Trophoblast cell (in vitro differentiated cells and primary cell): ENCODE measurements at regions not wholly inside any gene's neighbourhood (a gene's known extent, or its start where the extent isn't known, plus 50 kb on each side); places are given as distances from the start of the nearest gene placed in this dataset.
A peak's percentile ranks its signal among the peaks of the same experiment; 100 is the strongest.

ENCODE experiments used
- DNase-seq, 2 donors: peaks; one replicate each; pipeline ENCODE4 v3.0.0-alpha.2; 2016
- H2AFZ ChIP-seq: 2 replicates; pipeline ENCODE4 v1.6.1; 2013; ENCODE audit warnings: low read length, moderate library complexity, mild to moderate bottlenecking; ENCODE audit not compliant: insufficient read depth, poor library complexity
- H2AK5ac ChIP-seq: 2 replicates; pipeline ENCODE4 v1.6.1; 2013; ENCODE audit warnings: mild to moderate bottlenecking, low read length
- H2BK120ac ChIP-seq: 2 replicates; pipeline ENCODE4 v1.6.1; 2013; ENCODE audit warnings: low read length, mild to moderate bottlenecking, moderate library complexity; ENCODE audit not compliant: insufficient read depth, poor library complexity
- H2BK12ac ChIP-seq: 2 replicates; pipeline ENCODE4 v1.6.1; 2013; ENCODE audit warnings: mild to moderate bottlenecking, low read length, moderate library complexity
- H2BK5ac ChIP-seq: 2 replicates; pipeline ENCODE4 v1.6.1; 2013; ENCODE audit warnings: low read length, low read depth, moderate library complexity, mild to moderate bottlenecking; ENCODE audit not compliant: poor library complexity
- H3K14ac ChIP-seq: 2 replicates; pipeline ENCODE4 v1.6.1; 2013; ENCODE audit warnings: mild to moderate bottlenecking, low read length
- H3K18ac ChIP-seq: 2 replicates; pipeline ENCODE4 v1.6.1; 2013; ENCODE audit warnings: mild to moderate bottlenecking, low read length
- H3K23ac ChIP-seq: 2 replicates; pipeline ENCODE4 v1.6.1; 2013; ENCODE audit warnings: low read length
- H3K27ac ChIP-seq: 2 replicates; pipeline ENCODE4 v1.5.1; 2013; ENCODE audit warnings: low read depth, mild to moderate bottlenecking, inconsistent platforms, low read length, moderate library complexity
- H3K27me3 ChIP-seq: 2 replicates; pipeline ENCODE4 v1.6.1; 2013; ENCODE audit warnings: inconsistent platforms, mild to moderate bottlenecking, low read length, moderate library complexity; ENCODE audit not compliant: insufficient read depth
- H3K36me3 ChIP-seq, 2 experiments: 1 replicate in 1 of 2; 2 replicates in 1 of 2; pipeline ENCODE4 v1.6.1; 2013; ENCODE audit warnings: low read length in 2 of 2, mild to moderate bottlenecking in 2 of 2, moderate library complexity in 1 of 2; ENCODE audit not compliant: insufficient read depth in 2 of 2, control insufficient read depth in 1 of 2
- H3K4ac ChIP-seq: 2 replicates; pipeline ENCODE4 v1.6.1; 2013; ENCODE audit warnings: low read depth, mild to moderate bottlenecking, low read length, moderate library complexity
- H3K4me1 ChIP-seq, 2 experiments: 1 replicate in 1 of 2; 2 replicates in 1 of 2; pipeline ENCODE4 v1.6.1; 2013; ENCODE audit warnings: low read length in 2 of 2, mild to moderate bottlenecking in 2 of 2, moderate library complexity in 1 of 2; ENCODE audit not compliant: insufficient read depth in 2 of 2, control insufficient read depth in 1 of 2
- H3K4me2 ChIP-seq: 2 replicates; pipeline ENCODE4 v1.6.1; 2013; ENCODE audit warnings: inconsistent platforms, mild to moderate bottlenecking, low read length, moderate library complexity
- H3K4me3 ChIP-seq: 2 replicates; pipeline ENCODE4 v1.5.1; 2013; ENCODE audit warnings: mild to moderate bottlenecking, low read depth, low read length, inconsistent platforms
- H3K79me1 ChIP-seq: one replicate; pipeline ENCODE4 v1.6.1; 2013; ENCODE audit warnings: low read length
- H3K79me2 ChIP-seq: 2 replicates; pipeline ENCODE4 v1.6.1; 2013; ENCODE audit warnings: low read length, mild to moderate bottlenecking; ENCODE audit not compliant: control insufficient read depth, insufficient read depth, poor library complexity
- H3K9ac ChIP-seq: 2 replicates; pipeline ENCODE4 v1.6.1; 2013; ENCODE audit warnings: mild to moderate bottlenecking, low read length
- H3K9me3 ChIP-seq: 2 replicates; pipeline ENCODE4 v1.6.1; 2013; ENCODE audit warnings: low read depth, mild to moderate bottlenecking, control low read depth, inconsistent platforms, low read length; ENCODE audit not compliant: insufficient read depth
- H4K12ac ChIP-seq: 2 replicates; pipeline ENCODE4 v1.6.1; 2013; ENCODE audit warnings: low read depth, mild to moderate bottlenecking, low read length, moderate library complexity
- H4K8ac ChIP-seq: 2 replicates; pipeline ENCODE4 v1.6.1; 2013; ENCODE audit warnings: low read depth, mild to moderate bottlenecking, low read length, moderate library complexity
- H4K91ac ChIP-seq: one replicate; pipeline ENCODE4 v1.6.1; 2013; ENCODE audit warnings: low read depth, mild to moderate bottlenecking, low read length, moderate library complexity
- WGBS: extraction: QIAGEN DNeasy Blood & Tissue Kit; methylation state at CpG from one replicate; pipeline ENCODE4 v1.1.7; 2013; ENCODE audit warnings: missing lambda C conversion rate; ENCODE audit not compliant: insufficient read length, insufficient coverage; ENCODE audit errors: extremely low coverage; 5-methylcytosine and 5-hydroxymethylcytosine counted together

- Histone ChIP-seq H3K27me3 (no peaks in the 10 kb centered on the region), H3K9ac (no peak overlapping the region), H4K12ac (no peak overlapping the region), H2BK120ac (no peak overlapping the region), H3K27ac (no peak overlapping the region), H2BK5ac (no peak overlapping the region), H3K36me3 (no peaks in the 10 kb centered on the region), H3K14ac (no peak overlapping the region), H4K91ac (no peak overlapping the region), H3K4me1 (no peaks in the 10 kb centered on the region), H3K79me2 (no peaks in the 10 kb centered on the region), H3K9me3 (no peaks in the 10 kb centered on the region), H2AK5ac (no peak overlapping the region), H3K4ac (no peak overlapping the region), H3K4me3 (no peak overlapping the region), H2BK12ac (no peak overlapping the region), H3K18ac (no peak overlapping the region), H3K23ac (no peak overlapping the region), H4K8ac (no peak overlapping the region), H2AFZ (no peak overlapping the region), H3K4me2 (no peak overlapping the region), H3K79me1 (no peaks in the 10 kb centered on the region)
- no CpG with 5 or more reads among the region's 4 CpGs for WGBS
- peak in 1 of 2 donors; percentile 69 for DNase-seq
These were observed 151.9 kb upstream of the BNIP2 start for GRCh38 chr15:59841036-59841435.

DNA sequence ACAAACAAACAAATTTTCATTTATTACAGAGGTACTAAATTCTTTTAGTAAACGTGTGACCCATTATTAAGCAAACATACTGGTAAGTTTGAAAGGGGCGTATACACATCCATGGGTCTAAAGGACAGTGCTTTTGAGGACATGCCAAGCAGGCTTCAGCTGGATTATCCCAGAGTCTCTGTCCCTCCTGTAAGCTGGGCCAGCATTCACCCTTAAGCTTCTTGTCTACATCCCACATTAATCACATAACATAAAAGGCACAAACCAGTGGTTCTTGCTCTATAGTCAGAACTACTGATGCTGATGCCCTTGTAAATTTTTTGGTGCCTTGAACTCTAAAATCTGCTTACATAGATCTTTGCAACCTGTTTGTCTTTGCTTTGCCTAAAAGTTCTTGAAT lies 150.8 kb upstream of the BNIP2 start:
- no peaks in the 10 kb centered on the region for H3K9me3 ChIP-seq
- no peak overlapping the region for H4K8ac ChIP-seq
- no peak overlapping the region for H3K23ac ChIP-seq
- H2BK5ac ChIP-seq = no peak overlapping the region
- H3K79me1 ChIP-seq = no peaks in the 10 kb centered on the region
- H3K14ac ChIP-seq = no peak overlapping the region
- no peak overlapping the region for H3K4me2 ChIP-seq
- no peak overlapping the region for H4K12ac ChIP-seq
- H3K9ac ChIP-seq = no peak overlapping the region
- no peaks in the 10 kb centered on the region for H3K4me1 ChIP-seq
- no peak overlapping the region for H2BK12ac ChIP-seq
- H2BK120ac ChIP-seq = no peak overlapping the region
- H3K4me3 ChIP-seq = no peak overlapping the region
- no peak overlapping the region for H3K18ac ChIP-seq
- WGBS = no CpG with 5 or more reads among the region's 2 CpGs
- H3K27me3 ChIP-seq = no peaks in the 10 kb centered on the region
- no peak overlapping the region for H3K4ac ChIP-seq
- H4K91ac ChIP-seq = no peak overlapping the region
- no peak overlapping the region for H2AK5ac ChIP-seq
- no peak overlapping the region for H3K27ac ChIP-seq
- no peaks in the 10 kb centered on the region for H3K36me3 ChIP-seq
- no peak for DNase-seq
- no peak overlapping the region for H2AFZ ChIP-seq
- no peaks in the 10 kb centered on the region for H3K79me2 ChIP-seq

GRCh38 chr15:59838900-59839299 lies 149.8 kb upstream of the BNIP2 start:
- H3K4me2 ChIP-seq = no peak overlapping the region
- no peaks in the 10 kb centered on the region for H3K9me3 ChIP-seq
- H3K23ac ChIP-seq = peak overlapping the region; percentile 87
- no peak overlapping the region for H3K27ac ChIP-seq
- no peak overlapping the region for H3K4ac ChIP-seq
- H2BK5ac ChIP-seq = no peak overlapping the region
- H3K9ac ChIP-seq = no peak overlapping the region
- WGBS = no CpG with 5 or more reads among the region's 4 CpGs
- no peak overlapping the region for H4K12ac ChIP-seq
- H2AK5ac ChIP-seq = no peak overlapping the region
- H2AFZ ChIP-seq = no peak overlapping the region
- H3K4me3 ChIP-seq = no peak overlapping the region
- no peak overlapping the region for H2BK12ac ChIP-seq
- DNase-seq = no peak
- no peak overlapping the region for H3K18ac ChIP-seq
- H4K91ac ChIP-seq = no peak overlapping the region
- no peak overlapping the region for H4K8ac ChIP-seq
- H3K79me1 ChIP-seq = no peaks in the 10 kb centered on the region
- H2BK120ac ChIP-seq = no peak overlapping the region
- H3K79me2 ChIP-seq = no peaks in the 10 kb centered on the region
- H3K36me3 ChIP-seq = no peaks in the 10 kb centered on the region
- H3K27me3 ChIP-seq = no peaks in the 10 kb centered on the region
- H3K4me1 ChIP-seq = no peaks in the 10 kb centered on the region
- no peak overlapping the region for H3K14ac ChIP-seq

DNA sequence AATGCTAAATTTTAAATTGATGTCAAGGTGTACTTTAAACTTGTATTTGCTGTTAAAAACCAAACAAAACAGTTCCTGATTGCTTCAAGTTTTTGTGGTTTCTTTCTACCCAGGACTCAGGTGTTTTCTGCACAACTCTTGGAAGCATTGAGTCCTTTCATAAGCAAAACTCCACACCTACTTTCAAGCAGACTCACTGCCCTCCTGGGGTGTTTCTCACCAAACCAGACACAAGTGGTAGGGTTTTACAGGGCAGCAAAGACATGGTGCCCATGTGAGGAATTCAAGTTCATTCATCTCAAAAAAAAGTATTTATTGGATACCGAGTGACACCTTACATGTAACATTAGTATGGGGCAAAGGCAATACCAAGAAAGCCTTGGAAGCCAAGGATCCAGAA lies 146.7 kb upstream of the BNIP2 start:
- no peak overlapping the region for H4K91ac ChIP-seq
- no peak overlapping the region for H3K27ac ChIP-seq
- no peak overlapping the region for H3K23ac ChIP-seq
- H3K4me3 ChIP-seq = no peak overlapping the region
- no peak overlapping the region for H3K14ac ChIP-seq
- H2AFZ ChIP-seq = no peak overlapping the region
- H3K18ac ChIP-seq = no peak overlapping the region
- H3K27me3 ChIP-seq = no peaks in the 10 kb centered on the region
- H3K79me1 ChIP-seq = no peaks in the 10 kb centered on the region
- no peak overlapping the region for H2BK12ac ChIP-seq
- no peak overlapping the region for H3K4me2 ChIP-seq
- H4K8ac ChIP-seq = no peak overlapping the region
- no peak for DNase-seq
- H4K12ac ChIP-seq = no peak overlapping the region
- H2AK5ac ChIP-seq = no peak overlapping the region
- no peak overlapping the region for H2BK5ac ChIP-seq
- no peak overlapping the region for H3K9ac ChIP-seq
- no peak overlapping the region for H2BK120ac ChIP-seq
- no peaks in the 10 kb centered on the region for H3K4me1 ChIP-seq
- H3K36me3 ChIP-seq = no peaks in the 10 kb centered on the region
- no peak overlapping the region for H3K4ac ChIP-seq
- no peaks in the 10 kb centered on the region for H3K9me3 ChIP-seq
- WGBS = no CpG with 5 or more reads among the region's 1 CpG
- no peaks in the 10 kb centered on the region for H3K79me2 ChIP-seq
